ENCODE measurements at regions not wholly inside any gene's neighbourhood (a gene's known extent, or its start where the extent isn't known, plus 50 kb on each side); places are given as distances from the start of the nearest gene placed in this dataset.
A peak's percentile ranks its signal among the peaks of the same experiment; 100 is the strongest.
"Not testable (repeated sequence)": the region's sequence is repeated elsewhere in the genome, so short reads cannot be mapped to it uniquely, and the experiment has no call there.

- H4K20me1 ChIP-seq (ENCODE audit: control insufficient read depth, insufficient read depth, low read depth, low read length); H3K9me3 ChIP-seq (ENCODE audit: control insufficient read depth, insufficient read depth, low read length); H3K79me2 ChIP-seq (ENCODE audit: control insufficient read depth, low read length); H3K27me3 ChIP-seq (ENCODE audit: control insufficient read depth, low read length); H3F3A ChIP-seq (ENCODE audit: control insufficient read depth, insufficient read depth); H3K4me3 ChIP-seq (ENCODE audit: low read length); H3K36me3 ChIP-seq (ENCODE audit: control insufficient read depth, low read length); H3K9me2 ChIP-seq (replicated peaks; ENCODE audit: control insufficient read depth, low read length): not testable (repeated sequence)
- Histone ChIP-seq H3K4me2 (ENCODE audit: low read length) (peak overlapping the region; percentile 16; the same call in 1 of the 2 replicates), H3K4me1 (ENCODE audit: control insufficient read depth, low read length) (peaks cover 28% of the 10 kb centered on the region), H3K27ac (ENCODE audit: low read depth, low read length) (peak overlapping the region; percentile 37)
Measured at GRCh38 chr2:111474198-111474705, 353.5 kb downstream of the BCL2L11 start.

- H4K20me1 ChIP-seq (ENCODE audit: control insufficient read depth, insufficient read depth, low read depth, low read length); H3K9me3 ChIP-seq (ENCODE audit: control insufficient read depth, insufficient read depth, low read length); H3K27ac ChIP-seq (ENCODE audit: low read depth, low read length); H3K4me3 ChIP-seq (ENCODE audit: low read length); H3F3A ChIP-seq (ENCODE audit: control insufficient read depth, insufficient read depth); H3K9me2 ChIP-seq (replicated peaks; ENCODE audit: control insufficient read depth, low read length); H3K36me3 ChIP-seq (ENCODE audit: control insufficient read depth, low read length); H3K4me2 ChIP-seq (ENCODE audit: low read length); H3K27me3 ChIP-seq (ENCODE audit: control insufficient read depth, low read length); H3K79me2 ChIP-seq (ENCODE audit: control insufficient read depth, low read length): not testable (repeated sequence)
- H3K4me1 ChIP-seq (ENCODE audit: control insufficient read depth, low read length) = peaks cover 53% of the 10 kb centered on the region
Measured at GRCh38 chr2:111478335-111478734, 357.6 kb downstream of the BCL2L11 start.

GRCh38 chr2:111478871-111479318, 358.2 kb downstream of the BCL2L11 start:
- not testable (repeated sequence) for H3K79me2 ChIP-seq (ENCODE audit: control insufficient read depth, low read length); H3K9me3 ChIP-seq (ENCODE audit: control insufficient read depth, insufficient read depth, low read length); H3K4me3 ChIP-seq (ENCODE audit: low read length); H3K27me3 ChIP-seq (ENCODE audit: control insufficient read depth, low read length); H4K20me1 ChIP-seq (ENCODE audit: control insufficient read depth, insufficient read depth, low read depth, low read length); H3K36me3 ChIP-seq (ENCODE audit: control insufficient read depth, low read length); H3F3A ChIP-seq (ENCODE audit: control insufficient read depth, insufficient read depth); H3K9me2 ChIP-seq (replicated peaks; ENCODE audit: control insufficient read depth, low read length)
- Histone ChIP-seq H3K4me2 (ENCODE audit: low read length) (peak overlapping the region; percentile 31; the same call in 1 of the 2 replicates), H3K27ac (ENCODE audit: low read depth, low read length) (0 out of 2 replicates have a peak overlapping the region, but pooled peaks have one; percentile 24), H3K4me1 (ENCODE audit: control insufficient read depth, low read length) (peaks cover 50% of the 10 kb centered on the region)

- H3K79me2 ChIP-seq (ENCODE audit: control insufficient read depth, low read length); H3K9me3 ChIP-seq (ENCODE audit: control insufficient read depth, insufficient read depth, low read length); H3K36me3 ChIP-seq (ENCODE audit: control insufficient read depth, low read length); H3K27me3 ChIP-seq (ENCODE audit: control insufficient read depth, low read length); H3K9me2 ChIP-seq (replicated peaks; ENCODE audit: control insufficient read depth, low read length); H3F3A ChIP-seq (ENCODE audit: control insufficient read depth, insufficient read depth); H4K20me1 ChIP-seq (ENCODE audit: control insufficient read depth, insufficient read depth, low read depth, low read length): not testable (repeated sequence)
- Histone ChIP-seq H3K4me1 (ENCODE audit: control insufficient read depth, low read length) (peaks cover 41% of the 10 kb centered on the region), H3K4me3 (ENCODE audit: low read length) (peak overlapping the region; percentile 57), H3K4me2 (ENCODE audit: low read length) (peak overlapping the region; percentile 75), H3K27ac (ENCODE audit: low read depth, low read length) (peak overlapping the region; percentile 70)
Measured at GRCh38 chr2:111480016-111480625, 359.4 kb downstream of the BCL2L11 start.

- not testable (repeated sequence) for H3K9me2 ChIP-seq (replicated peaks; ENCODE audit: control insufficient read depth, low read length); H3K79me2 ChIP-seq (ENCODE audit: control insufficient read depth, low read length); H3F3A ChIP-seq (ENCODE audit: control insufficient read depth, insufficient read depth); H4K20me1 ChIP-seq (ENCODE audit: control insufficient read depth, insufficient read depth, low read depth, low read length); H3K36me3 ChIP-seq (ENCODE audit: control insufficient read depth, low read length); H3K27me3 ChIP-seq (ENCODE audit: control insufficient read depth, low read length); H3K9me3 ChIP-seq (ENCODE audit: control insufficient read depth, insufficient read depth, low read length)
- Histone ChIP-seq H3K27ac (ENCODE audit: low read depth, low read length) (peak overlapping the region; percentile 70), H3K4me1 (ENCODE audit: control insufficient read depth, low read length) (peaks cover 41% of the 10 kb centered on the region), H3K4me3 (ENCODE audit: low read length) (peak overlapping the region; percentile 57), H3K4me2 (ENCODE audit: low read length) (peak overlapping the region; percentile 75)
- TF ChIP-seq CTCF (IDR thresholded peaks at IDR 0.05; ENCODE audit: low read depth, low read length, poor library complexity, severe bottlenecking) = peak; percentile 26
Measured at GRCh38 chr2:111480633-111481032, 359.9 kb downstream of the BCL2L11 start.

- not testable (repeated sequence) for H3K27me3 ChIP-seq (ENCODE audit: control insufficient read depth, low read length); H3K79me2 ChIP-seq (ENCODE audit: control insufficient read depth, low read length); H3K9me2 ChIP-seq (replicated peaks; ENCODE audit: control insufficient read depth, low read length); H3K9me3 ChIP-seq (ENCODE audit: control insufficient read depth, insufficient read depth, low read length); H4K20me1 ChIP-seq (ENCODE audit: control insufficient read depth, insufficient read depth, low read depth, low read length); H3F3A ChIP-seq (ENCODE audit: control insufficient read depth, insufficient read depth); H3K36me3 ChIP-seq (ENCODE audit: control insufficient read depth, low read length)
- Histone ChIP-seq H3K4me2 (ENCODE audit: low read length) (peak overlapping the region; percentile 51), H3K27ac (ENCODE audit: low read depth, low read length) (peak overlapping the region; percentile 41), H3K4me1 (ENCODE audit: control insufficient read depth, low read length) (peaks cover 41% of the 10 kb centered on the region), H3K4me3 (ENCODE audit: low read length) (peak overlapping the region; percentile 22; the same call in 1 of the 2 replicates)
Measured at GRCh38 chr2:111481219-111481618, 360.5 kb downstream of the BCL2L11 start.

- not testable (repeated sequence) for H3K36me3 ChIP-seq (ENCODE audit: control insufficient read depth, low read length); H3K27ac ChIP-seq (ENCODE audit: low read depth, low read length); H3K9me2 ChIP-seq (replicated peaks; ENCODE audit: control insufficient read depth, low read length); H4K20me1 ChIP-seq (ENCODE audit: control insufficient read depth, insufficient read depth, low read depth, low read length); H3K79me2 ChIP-seq (ENCODE audit: control insufficient read depth, low read length); H3K4me3 ChIP-seq (ENCODE audit: low read length); H3F3A ChIP-seq (ENCODE audit: control insufficient read depth, insufficient read depth); H3K27me3 ChIP-seq (ENCODE audit: control insufficient read depth, low read length); H3K9me3 ChIP-seq (ENCODE audit: control insufficient read depth, insufficient read depth, low read length); H3K4me2 ChIP-seq (ENCODE audit: low read length)
- H3K4me1 ChIP-seq (ENCODE audit: control insufficient read depth, low read length) = peaks cover 41% of the 10 kb centered on the region
Measured at GRCh38 chr2:111482987-111483679, 362.4 kb downstream of the BCL2L11 start.

All from DOHH2 (cell line).